ENCODE measurements at regions not wholly inside any gene's neighbourhood (a gene's known extent, or its start where the extent isn't known, plus 50 kb on each side); places are given as distances from the start of the nearest gene placed in this dataset.

DNA sequence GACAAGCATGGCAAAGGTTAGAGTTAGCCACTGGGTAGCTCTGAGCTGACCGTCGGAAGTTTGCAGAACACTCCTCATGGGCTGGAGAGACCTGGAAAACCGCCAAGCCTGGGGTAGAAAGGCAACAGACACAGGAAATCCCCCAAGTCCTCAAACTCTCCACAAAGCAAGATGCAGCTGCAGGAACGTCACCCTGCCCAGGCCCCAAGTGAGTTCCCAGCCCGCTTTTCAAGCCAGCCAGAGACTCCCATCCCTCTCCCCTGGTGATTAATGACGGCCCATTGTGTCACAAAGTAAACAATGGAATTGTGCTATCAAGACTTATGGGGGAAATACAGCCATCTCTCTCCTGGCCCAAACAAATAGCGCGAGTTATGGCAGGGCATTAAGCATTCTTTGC, 633.0 kb downstream of the TBC1D22A start:
- H3K27me3 Mint-ChIP-seq (ENCODE audit: low read depth), result no peaks in the 10 kb centered on the region
- TF ChIP-seq, protein P1, sequence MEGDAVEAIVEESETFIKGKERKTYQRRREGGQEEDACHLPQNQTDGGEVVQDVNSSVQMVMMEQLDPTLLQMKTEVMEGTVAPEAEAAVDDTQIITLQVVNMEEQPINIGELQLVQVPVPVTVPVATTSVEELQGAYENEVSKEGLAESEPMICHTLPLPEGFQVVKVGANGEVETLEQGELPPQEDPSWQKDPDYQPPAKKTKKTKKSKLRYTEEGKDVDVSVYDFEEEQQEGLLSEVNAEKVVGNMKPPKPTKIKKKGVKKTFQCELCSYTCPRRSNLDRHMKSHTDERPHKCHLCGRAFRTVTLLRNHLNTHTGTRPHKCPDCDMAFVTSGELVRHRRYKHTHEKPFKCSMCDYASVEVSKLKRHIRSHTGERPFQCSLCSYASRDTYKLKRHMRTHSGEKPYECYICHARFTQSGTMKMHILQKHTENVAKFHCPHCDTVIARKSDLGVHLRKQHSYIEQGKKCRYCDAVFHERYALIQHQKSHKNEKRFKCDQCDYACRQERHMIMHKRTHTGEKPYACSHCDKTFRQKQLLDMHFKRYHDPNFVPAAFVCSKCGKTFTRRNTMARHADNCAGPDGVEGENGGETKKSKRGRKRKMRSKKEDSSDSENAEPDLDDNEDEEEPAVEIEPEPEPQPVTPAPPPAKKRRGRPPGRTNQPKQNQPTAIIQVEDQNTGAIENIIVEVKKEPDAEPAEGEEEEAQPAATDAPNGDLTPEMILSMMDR (conservative IDR thresholded peaks at IDR 0.05), result no peak
- H3K4me3 Mint-ChIP-seq, result no peak overlapping the region
- H3K4me1 Mint-ChIP-seq, result no peaks in the 10 kb centered on the region
- DNase-seq (ENCODE audit: low read depth, low spot score), result no peak
- H3K9me3 Mint-ChIP-seq, result peaks cover 6% of the 10 kb centered on the region
- H3K36me3 Mint-ChIP-seq (ENCODE audit: low read depth), result peaks cover 5% of the 10 kb centered on the region
- H3K27ac Mint-ChIP-seq (ENCODE audit: unreplicated experiment), result no peak overlapping the region

DNA sequence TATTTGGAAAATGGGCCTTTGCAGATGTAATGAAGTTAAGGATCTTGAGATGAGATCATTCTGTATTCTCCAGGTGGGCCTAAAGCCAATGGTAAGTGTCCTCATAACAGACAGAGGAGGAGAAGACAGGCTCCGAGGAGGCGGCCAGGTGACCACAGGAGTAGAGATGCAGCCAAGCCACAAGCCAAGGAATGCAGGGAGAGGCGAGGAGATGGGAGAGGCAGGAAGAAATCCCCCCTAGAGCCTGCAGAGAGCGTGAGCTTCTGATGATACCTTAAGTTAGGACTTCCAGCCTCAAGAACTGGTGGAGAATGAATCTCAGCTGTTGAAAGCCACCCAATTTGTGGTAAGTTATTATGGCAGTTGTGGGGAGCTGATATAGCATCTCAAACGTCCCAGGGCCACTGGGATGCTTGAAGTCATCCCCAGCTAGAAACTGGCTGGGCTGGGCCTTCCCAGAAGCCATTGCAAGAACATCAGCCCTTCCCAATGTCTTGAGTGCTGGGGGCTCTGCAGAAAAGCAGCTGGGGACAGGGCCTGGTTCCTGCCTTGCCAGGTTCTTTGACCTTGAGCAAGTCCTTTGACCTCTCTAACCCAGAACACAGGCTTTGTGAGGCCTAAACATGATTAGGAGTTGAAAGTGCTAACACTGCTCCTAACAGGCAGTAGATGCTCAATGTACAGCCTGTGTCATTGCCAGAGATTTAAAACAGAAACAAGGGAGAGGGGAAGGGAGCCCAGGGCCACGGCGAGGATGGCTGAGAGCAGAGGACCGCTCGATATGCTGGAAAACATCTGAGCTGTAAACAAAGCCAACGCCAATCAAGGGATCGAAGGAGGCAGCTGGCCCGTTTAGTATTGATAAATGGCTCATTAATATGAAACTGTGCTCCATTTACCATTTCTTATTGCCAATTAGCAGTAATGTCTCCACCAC, 632.3 kb downstream of the TBC1D22A start:
- H3K4me1 Mint-ChIP-seq, result no peaks in the 10 kb centered on the region
- peaks cover 6% of the 10 kb centered on the region for H3K9me3 Mint-ChIP-seq
- peaks cover 5% of the 10 kb centered on the region for H3K36me3 Mint-ChIP-seq (ENCODE audit: low read depth)
- no peak overlapping the region for H3K27ac Mint-ChIP-seq (ENCODE audit: unreplicated experiment)
- DNase-seq (ENCODE audit: low read depth, low spot score), result no peak
- no peak overlapping the region for H3K4me3 Mint-ChIP-seq
- TF ChIP-seq, protein P1 (conservative IDR thresholded peaks at IDR 0.05), result no peak
- no peaks in the 10 kb centered on the region for H3K27me3 Mint-ChIP-seq (ENCODE audit: low read depth)

DNA sequence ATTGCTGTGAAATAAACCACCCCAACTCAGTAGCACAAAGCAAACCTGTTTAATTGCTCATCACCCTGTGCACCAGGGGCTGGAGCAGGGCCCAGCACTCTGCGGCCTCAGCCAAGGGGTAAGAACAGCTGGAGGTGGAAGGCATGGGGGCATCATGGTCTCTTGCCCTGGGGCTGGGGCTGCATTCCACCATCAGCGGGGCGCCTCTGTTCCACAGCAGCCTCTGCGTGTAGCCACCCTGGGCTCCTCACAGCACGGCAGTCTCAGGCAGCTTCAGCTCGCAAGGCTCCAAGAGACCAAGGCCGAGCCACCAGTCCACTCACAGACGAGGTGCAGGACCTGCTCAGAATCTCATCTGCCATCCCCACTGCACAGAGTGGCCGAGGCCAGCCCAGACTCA, 630.7 kb downstream of the TBC1D22A start:
- no peaks in the 10 kb centered on the region for H3K4me1 Mint-ChIP-seq
- TF ChIP-seq, protein P1 (conservative IDR thresholded peaks at IDR 0.05), result no peak
- H3K4me3 Mint-ChIP-seq, result no peak overlapping the region
- H3K27ac Mint-ChIP-seq (ENCODE audit: unreplicated experiment), result no peak overlapping the region
- no peak for DNase-seq (ENCODE audit: low read depth, low spot score)
- peaks cover 3% of the 10 kb centered on the region for H3K36me3 Mint-ChIP-seq (ENCODE audit: low read depth)
- no peaks in the 10 kb centered on the region for H3K27me3 Mint-ChIP-seq (ENCODE audit: low read depth)
- peaks cover 6% of the 10 kb centered on the region for H3K9me3 Mint-ChIP-seq

DNA sequence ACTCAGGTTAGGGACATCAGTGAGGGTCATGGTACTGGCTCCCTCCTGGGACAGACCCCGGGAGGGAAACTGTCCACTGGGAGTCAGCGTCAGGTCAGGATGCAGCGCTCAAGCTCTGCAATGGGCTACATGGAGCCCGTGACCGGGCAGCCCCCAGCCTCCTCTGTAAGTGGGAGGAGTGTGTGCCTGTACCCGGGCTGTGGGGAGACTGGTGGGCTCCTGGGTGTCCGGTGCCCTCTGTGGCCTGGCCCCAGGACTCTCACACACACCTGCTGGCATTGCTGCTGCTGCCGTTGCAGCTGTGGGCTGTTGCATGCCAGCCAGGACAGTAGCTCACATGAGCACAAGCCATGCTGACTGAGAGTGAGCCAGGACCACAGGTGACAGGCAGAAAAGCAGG, 630.3 kb downstream of the TBC1D22A start:
- H3K9me3 Mint-ChIP-seq, result peaks cover 6% of the 10 kb centered on the region
- peaks cover 3% of the 10 kb centered on the region for H3K36me3 Mint-ChIP-seq (ENCODE audit: low read depth)
- TF ChIP-seq, protein P1 (conservative IDR thresholded peaks at IDR 0.05), result no peak
- H3K27me3 Mint-ChIP-seq (ENCODE audit: low read depth), result no peaks in the 10 kb centered on the region
- H3K27ac Mint-ChIP-seq (ENCODE audit: unreplicated experiment), result no peak overlapping the region
- DNase-seq (ENCODE audit: low read depth, low spot score), result no peak
- no peak overlapping the region for H3K4me3 Mint-ChIP-seq
- H3K4me1 Mint-ChIP-seq, result no peaks in the 10 kb centered on the region

DNA sequence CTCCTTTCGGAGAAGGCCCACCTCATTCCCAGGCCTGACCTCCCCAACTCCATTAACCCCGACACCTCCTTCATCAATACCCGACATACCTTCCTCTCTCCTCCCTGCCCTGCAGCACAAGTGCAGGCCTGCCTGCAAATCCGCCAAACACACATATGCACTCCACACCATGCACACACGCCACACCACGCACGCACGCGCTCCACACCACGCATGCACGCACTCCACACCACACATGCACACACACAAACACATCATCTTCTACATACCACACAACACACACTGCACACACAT, 629.6 kb downstream of the TBC1D22A start:
- Mint-ChIP-seq H3K4me3 (no peak overlapping the region), H3K27me3 (ENCODE audit: low read depth) (no peaks in the 10 kb centered on the region), H3K27ac (ENCODE audit: unreplicated experiment) (no peak overlapping the region), H3K4me1 (no peaks in the 10 kb centered on the region), H3K36me3 (ENCODE audit: low read depth) (peaks cover 3% of the 10 kb centered on the region), H3K9me3 (peaks cover 4% of the 10 kb centered on the region)
- DNase-seq (ENCODE audit: low read depth, low spot score), result no peak
- TF ChIP-seq, protein P1 (conservative IDR thresholded peaks at IDR 0.05), result no peak

Measured in neural crest cell (in vitro differentiated cells).